ENCODE measurements at regions not wholly inside any gene's neighbourhood (a gene's known extent, or its start where the extent isn't known, plus 50 kb on each side); places are given as distances from the start of the nearest gene placed in this dataset.

DNA sequence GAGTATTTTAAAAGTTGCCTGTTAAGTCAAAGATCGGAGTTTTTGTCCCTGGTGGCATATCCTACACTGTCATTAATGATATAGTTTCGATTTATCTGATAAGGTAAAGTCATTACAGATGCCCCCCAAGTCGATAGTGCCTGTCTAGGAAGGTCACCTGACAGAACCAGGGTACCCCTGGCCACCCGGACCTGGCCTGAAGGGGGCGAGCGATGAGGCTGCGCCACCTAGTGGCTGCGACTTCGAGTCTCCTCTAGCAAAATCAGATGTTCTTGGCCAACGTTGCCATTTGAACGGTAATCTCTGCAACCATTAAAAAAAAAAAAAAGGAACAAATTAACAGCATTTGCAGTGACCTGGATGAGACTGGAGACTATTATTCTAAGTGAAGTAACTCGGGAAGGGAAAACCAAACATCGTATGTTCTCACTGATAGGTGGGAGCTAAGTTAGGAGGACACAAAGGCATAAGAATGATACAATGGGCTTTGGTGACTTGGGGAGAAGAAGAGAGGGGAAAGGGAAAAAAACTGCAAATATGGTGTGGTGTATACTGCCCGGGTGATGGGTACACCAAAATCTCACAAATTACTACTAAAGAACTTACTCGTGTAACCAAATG lies 565.1 kb downstream of the LIG4 start:
- H3K27ac ChIP-seq = no peak overlapping the region

DNA sequence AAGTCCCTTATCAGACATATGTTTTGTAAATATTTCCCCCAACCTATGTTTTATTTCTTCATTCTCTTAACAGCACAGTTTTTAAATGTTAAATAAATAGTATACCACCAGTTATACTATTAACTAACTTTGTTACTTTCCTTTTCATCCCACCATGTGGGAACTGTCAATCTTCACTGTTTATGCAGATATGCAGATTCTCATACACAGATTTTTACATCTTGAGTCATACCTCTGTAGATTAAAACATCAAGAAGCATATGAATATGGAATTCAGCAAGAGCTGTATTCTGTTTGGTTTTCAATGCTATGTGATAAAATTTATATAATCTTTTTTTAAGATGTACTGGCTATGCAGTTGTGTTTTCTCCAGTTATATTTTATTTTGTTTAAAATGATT lies 566.3 kb downstream of the LIG4 start:
- H3K27me3 ChIP-seq = no peaks in the 10 kb centered on the region
- H3K79me2 ChIP-seq = no peaks in the 10 kb centered on the region
- no peaks in the 10 kb centered on the region for H3K9me2 ChIP-seq (replicated peaks; ENCODE audit: insufficient read depth)
- no peak overlapping the region for H3K4me3 ChIP-seq
- H3K4me1 ChIP-seq (ENCODE audit: insufficient read depth) = no peaks in the 10 kb centered on the region
- no peak overlapping the region for H3K4me2 ChIP-seq
- DNase-seq (ENCODE audit: low spot score) = no peak
- H3K36me3 ChIP-seq (replicated peaks; ENCODE audit: insufficient read depth, low read depth) = no peaks in the 10 kb centered on the region
- no peak overlapping the region for H3K27ac ChIP-seq
- TF ChIP-seq EZH2 (IDR thresholded peaks at IDR 0.05; ENCODE audit: borderline replicate concordance) = no peak
- TF ChIP-seq EZH2phosphoT487 (IDR thresholded peaks at IDR 0.05; ENCODE audit: low read depth, severe bottlenecking, unreplicated experiment) = no peak
- TF ChIP-seq, protein P1, sequence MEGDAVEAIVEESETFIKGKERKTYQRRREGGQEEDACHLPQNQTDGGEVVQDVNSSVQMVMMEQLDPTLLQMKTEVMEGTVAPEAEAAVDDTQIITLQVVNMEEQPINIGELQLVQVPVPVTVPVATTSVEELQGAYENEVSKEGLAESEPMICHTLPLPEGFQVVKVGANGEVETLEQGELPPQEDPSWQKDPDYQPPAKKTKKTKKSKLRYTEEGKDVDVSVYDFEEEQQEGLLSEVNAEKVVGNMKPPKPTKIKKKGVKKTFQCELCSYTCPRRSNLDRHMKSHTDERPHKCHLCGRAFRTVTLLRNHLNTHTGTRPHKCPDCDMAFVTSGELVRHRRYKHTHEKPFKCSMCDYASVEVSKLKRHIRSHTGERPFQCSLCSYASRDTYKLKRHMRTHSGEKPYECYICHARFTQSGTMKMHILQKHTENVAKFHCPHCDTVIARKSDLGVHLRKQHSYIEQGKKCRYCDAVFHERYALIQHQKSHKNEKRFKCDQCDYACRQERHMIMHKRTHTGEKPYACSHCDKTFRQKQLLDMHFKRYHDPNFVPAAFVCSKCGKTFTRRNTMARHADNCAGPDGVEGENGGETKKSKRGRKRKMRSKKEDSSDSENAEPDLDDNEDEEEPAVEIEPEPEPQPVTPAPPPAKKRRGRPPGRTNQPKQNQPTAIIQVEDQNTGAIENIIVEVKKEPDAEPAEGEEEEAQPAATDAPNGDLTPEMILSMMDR (IDR thresholded peaks at IDR 0.05; ENCODE audit: poor library complexity) = no peak
- no peaks in the 10 kb centered on the region for H4K20me1 ChIP-seq (ENCODE audit: insufficient read depth, poor library complexity, severe bottlenecking)
- H2AFZ ChIP-seq = no peak overlapping the region
- no peaks in the 10 kb centered on the region for H3K9me3 ChIP-seq (ENCODE audit: low read depth)

More for the DNA sequence above, 565.1 kb downstream of the LIG4 start:
- Histone ChIP-seq H3K9me2 (replicated peaks; ENCODE audit: insufficient read depth) (no peaks in the 10 kb centered on the region), H3K4me3 (no peak overlapping the region), H3K4me1 (ENCODE audit: insufficient read depth) (no peaks in the 10 kb centered on the region), H3K79me2 (no peaks in the 10 kb centered on the region), H3K27me3 (no peaks in the 10 kb centered on the region), H3K9me3 (ENCODE audit: low read depth) (no peaks in the 10 kb centered on the region), H2AFZ (no peak overlapping the region), H3K36me3 (replicated peaks; ENCODE audit: insufficient read depth, low read depth) (no peaks in the 10 kb centered on the region), H4K20me1 (ENCODE audit: insufficient read depth, poor library complexity, severe bottlenecking) (no peaks in the 10 kb centered on the region), H3K4me2 (no peak overlapping the region)
- TF ChIP-seq EZH2 (IDR thresholded peaks at IDR 0.05; ENCODE audit: borderline replicate concordance) = no peak
- TF ChIP-seq, protein P1 (IDR thresholded peaks at IDR 0.05; ENCODE audit: poor library complexity) = peak; percentile 81
- DNase-seq (ENCODE audit: low spot score) = peak; percentile 78
- WGBS (ENCODE audit: low lambda C conversion rate, missing lambda C conversion rate) = 24% methylated on average over 15 of the region's 15 CpGs

DNA sequence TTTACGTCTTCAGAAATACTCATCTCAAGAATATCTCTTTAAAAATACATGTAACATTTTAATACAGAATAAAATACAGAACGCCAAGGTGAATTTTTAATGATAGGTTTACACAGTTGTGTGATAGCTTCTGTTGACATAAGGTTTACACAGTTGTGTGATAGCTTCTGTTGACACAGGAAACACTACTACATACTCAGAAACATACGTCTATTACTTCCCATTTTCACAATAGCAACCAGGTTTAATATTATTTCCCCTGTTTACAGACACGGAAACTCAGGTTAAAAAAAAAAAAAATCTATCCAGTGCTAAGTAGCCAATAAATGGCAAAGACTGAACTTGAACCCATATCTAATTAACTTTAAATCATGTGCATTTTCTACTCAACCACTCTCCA lies 571.2 kb downstream of the LIG4 start:
- Histone ChIP-seq H3K4me3 (no peak overlapping the region), H3K4me1 (ENCODE audit: insufficient read depth) (no peaks in the 10 kb centered on the region), H3K4me2 (no peak overlapping the region), H2AFZ (no peak overlapping the region), H3K27ac (no peak overlapping the region), H3K79me2 (no peaks in the 10 kb centered on the region), H3K27me3 (no peaks in the 10 kb centered on the region), H3K9me3 (ENCODE audit: low read depth) (no peaks in the 10 kb centered on the region), H3K36me3 (replicated peaks; ENCODE audit: insufficient read depth, low read depth) (no peaks in the 10 kb centered on the region), H3K9me2 (replicated peaks; ENCODE audit: insufficient read depth) (no peaks in the 10 kb centered on the region), H4K20me1 (ENCODE audit: insufficient read depth, poor library complexity, severe bottlenecking) (no peaks in the 10 kb centered on the region)
- 67% methylated on average over 4 of the region's 4 CpGs for WGBS (ENCODE audit: low lambda C conversion rate, missing lambda C conversion rate)
- DNase-seq (ENCODE audit: low spot score) = no peak
- TF ChIP-seq EZH2 (IDR thresholded peaks at IDR 0.05; ENCODE audit: borderline replicate concordance) = no peak
- TF ChIP-seq, protein P1 (IDR thresholded peaks at IDR 0.05; ENCODE audit: poor library complexity) = no peak

DNA sequence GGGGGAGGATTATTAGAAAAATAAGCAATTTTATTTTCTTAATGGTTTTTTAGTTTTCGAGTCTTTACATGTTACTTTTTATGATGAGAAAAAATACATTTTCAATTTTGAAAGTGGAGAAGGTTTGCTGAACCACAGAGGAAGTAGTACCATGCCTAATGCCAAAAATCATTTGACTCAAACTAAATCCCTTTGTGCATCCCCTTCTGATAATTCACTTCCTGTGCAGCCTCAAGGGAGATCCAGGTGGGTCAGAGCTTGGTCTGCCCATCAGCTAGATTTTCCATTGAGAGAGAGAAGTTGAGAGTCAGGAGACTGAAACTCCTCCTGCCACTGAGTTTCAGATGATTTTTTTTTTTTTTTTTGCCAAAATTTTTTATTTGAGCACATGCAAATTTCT lies 571.7 kb downstream of the LIG4 start:
- Histone ChIP-seq H4K20me1 (ENCODE audit: insufficient read depth, poor library complexity, severe bottlenecking) (no peaks in the 10 kb centered on the region), H3K9me2 (replicated peaks; ENCODE audit: insufficient read depth) (no peaks in the 10 kb centered on the region), H2AFZ (no peak overlapping the region), H3K9me3 (ENCODE audit: low read depth) (no peaks in the 10 kb centered on the region), H3K4me1 (ENCODE audit: insufficient read depth) (no peaks in the 10 kb centered on the region), H3K4me2 (no peak overlapping the region), H3K27ac (no peak overlapping the region), H3K79me2 (no peaks in the 10 kb centered on the region), H3K36me3 (replicated peaks; ENCODE audit: insufficient read depth, low read depth) (no peaks in the 10 kb centered on the region), H3K27me3 (no peaks in the 10 kb centered on the region), H3K4me3 (no peak overlapping the region)
- DNase-seq (ENCODE audit: low spot score) = no peak
- WGBS (ENCODE audit: low lambda C conversion rate, missing lambda C conversion rate) = 93% methylated on average over 1 of the region's 1 CpG
- TF ChIP-seq, protein P1 (IDR thresholded peaks at IDR 0.05; ENCODE audit: poor library complexity) = no peak
- no peak for TF ChIP-seq EZH2 (IDR thresholded peaks at IDR 0.05; ENCODE audit: borderline replicate concordance)
- no peak for TF ChIP-seq EZH2phosphoT487 (IDR thresholded peaks at IDR 0.05; ENCODE audit: low read depth, severe bottlenecking, unreplicated experiment)

Data from hepatocyte (in vitro differentiated cells).